GM19463 (cell line): ENCODE measurements at regions not wholly inside any gene's neighbourhood (a gene's known extent, or its start where the extent isn't known, plus 50 kb on each side); places are given as distances from the start of the nearest gene placed in this dataset.
"Not testable (repeated sequence)": the region's sequence is repeated elsewhere in the genome, so short reads cannot be mapped to it uniquely, and the experiment has no call there.

Source experiments
- ATAC-seq: cut with Tn5 transposase; IDR thresholded peaks from one replicate; pipeline ENCODE4 v1.9.1; 2021; ENCODE audit warnings: mild to moderate bottlenecking, moderate library complexity; ENCODE audit not compliant: unreplicated experiment

- no peak for ATAC-seq
Observed at GRCh38 chr15:93759629-93760028, 471.7 kb upstream of the MCTP2 start.

DNA sequence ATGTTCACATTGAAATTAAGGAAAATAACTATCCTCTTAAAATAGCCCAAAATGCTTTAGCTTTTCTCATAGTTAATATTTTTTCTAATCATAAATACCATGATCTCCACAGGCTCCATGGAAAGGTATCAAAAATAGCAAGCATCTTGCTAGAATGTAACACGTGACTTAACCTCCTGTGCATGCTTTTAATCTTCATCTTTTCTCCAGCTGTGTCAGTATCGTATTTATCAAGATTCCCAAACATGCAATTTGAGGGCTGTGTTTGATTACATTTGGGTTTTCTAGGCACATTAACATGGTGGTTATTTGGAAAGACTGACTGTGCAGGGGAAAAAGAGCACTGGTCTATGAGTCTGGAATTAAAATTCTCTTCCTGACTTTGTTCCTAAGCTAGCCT is 472.5 kb upstream of the MCTP2 start:
- no peak for ATAC-seq

DNA sequence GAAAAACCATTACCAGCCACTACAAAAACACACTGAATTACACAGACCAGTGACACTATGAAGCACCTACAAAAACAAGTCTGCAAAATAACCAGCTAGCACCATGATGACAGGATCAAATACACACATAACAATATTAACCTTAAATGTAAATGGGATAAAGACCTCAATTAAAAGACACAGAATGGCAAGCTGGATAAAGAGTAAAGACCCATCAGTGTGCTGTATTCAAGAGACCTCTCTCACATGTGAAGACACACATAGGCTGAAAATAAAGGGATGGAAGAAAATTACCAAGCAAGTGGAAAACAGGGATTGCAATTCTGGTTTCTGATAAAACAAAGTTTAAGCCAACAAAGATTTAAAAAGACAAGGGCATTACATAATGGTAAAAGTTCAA is 482.7 kb upstream of the MCTP2 start:
- no peak for ATAC-seq

DNA sequence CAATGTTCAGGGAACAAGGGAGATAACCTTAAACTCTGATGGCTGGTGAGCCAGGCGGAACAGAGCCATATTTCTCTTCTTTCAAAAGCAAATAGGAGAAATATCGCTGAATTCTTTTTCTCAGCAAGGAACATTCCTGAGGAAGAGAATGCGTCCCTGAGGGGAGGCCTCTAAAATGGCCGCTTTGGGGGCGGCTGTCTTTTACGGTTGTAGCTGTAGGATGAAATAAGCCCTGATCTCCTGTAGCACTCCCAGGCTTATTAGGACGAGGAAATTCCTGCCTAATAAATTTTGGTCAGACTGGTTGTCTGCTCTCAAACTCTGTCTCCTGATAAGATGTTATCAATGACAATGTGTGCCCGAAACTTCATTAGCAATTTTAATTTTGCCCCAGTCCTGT is 496.4 kb upstream of the MCTP2 start:
- not testable (repeated sequence) for ATAC-seq

- ATAC-seq = no peak
Observed at GRCh38 chr15:93730724-93731123, 500.6 kb upstream of the MCTP2 start.

DNA sequence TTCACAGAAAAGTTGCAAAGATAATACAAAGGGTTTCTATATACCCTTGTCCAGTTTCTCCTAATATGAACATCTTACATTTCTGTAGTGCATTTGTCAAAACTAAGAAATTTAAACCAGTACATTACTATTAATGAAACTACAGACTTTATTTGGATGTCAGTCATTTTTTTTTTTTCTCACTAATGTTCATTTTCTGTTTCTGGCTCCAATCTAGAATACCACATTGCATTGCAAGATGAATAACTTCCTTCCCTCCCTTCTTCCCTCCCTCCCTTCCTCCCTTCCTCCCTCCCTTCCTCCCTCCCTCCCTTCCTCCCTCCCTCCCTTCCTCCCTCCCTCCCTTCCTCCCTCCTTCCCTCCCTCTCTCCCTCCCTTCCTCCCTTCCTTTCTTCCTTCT is 509.2 kb upstream of the MCTP2 start:
- ATAC-seq = no peak

DNA sequence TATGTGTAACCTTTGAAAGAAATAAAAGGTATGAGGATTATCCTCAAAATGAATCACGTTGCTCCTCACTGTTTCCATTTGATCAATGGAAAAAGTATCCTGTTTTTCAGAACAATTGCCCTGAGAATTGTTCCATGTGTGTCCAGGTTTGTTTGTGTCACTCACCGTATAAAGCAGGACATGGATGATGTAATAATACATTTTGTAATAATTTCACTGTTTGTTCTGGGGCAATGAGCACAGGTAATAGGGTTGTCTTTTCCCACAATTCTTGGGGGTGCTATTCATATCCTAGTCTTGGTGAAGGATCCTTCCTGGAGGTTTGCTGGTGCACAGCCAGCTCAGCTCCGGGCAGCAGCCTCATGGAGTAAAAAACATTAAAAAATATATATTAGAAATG is 510.8 kb upstream of the MCTP2 start:
- ATAC-seq = no peak

GRCh38 chr15:93719921-93720351 is 511.4 kb upstream of the MCTP2 start:
- no peak for ATAC-seq

GRCh38 chr15:93716615-93717231 is 514.6 kb upstream of the MCTP2 start:
- ATAC-seq = no peak

DNA sequence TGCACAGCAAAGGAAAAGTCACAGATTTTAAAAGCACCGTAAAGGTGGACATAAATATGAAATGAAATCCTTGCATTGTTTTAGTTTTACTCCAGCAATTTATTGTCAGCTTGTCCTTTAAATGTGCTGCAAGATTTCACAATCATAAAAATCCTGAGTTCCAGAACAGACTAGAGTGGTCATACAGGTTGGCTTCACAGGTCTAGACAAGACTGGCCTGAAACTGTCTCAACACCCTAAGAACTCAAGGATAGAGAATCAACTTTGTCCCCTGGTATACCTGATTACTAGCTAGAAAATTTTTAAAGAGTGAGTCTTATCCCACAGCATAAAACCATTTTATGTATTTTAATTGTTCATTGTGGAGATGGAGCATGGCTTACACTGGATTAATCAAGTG is 521.7 kb upstream of the MCTP2 start:
- no peak for ATAC-seq

- ATAC-seq = no peak
Observed at GRCh38 chr15:93708724-93709445, 522.5 kb upstream of the MCTP2 start.

DNA sequence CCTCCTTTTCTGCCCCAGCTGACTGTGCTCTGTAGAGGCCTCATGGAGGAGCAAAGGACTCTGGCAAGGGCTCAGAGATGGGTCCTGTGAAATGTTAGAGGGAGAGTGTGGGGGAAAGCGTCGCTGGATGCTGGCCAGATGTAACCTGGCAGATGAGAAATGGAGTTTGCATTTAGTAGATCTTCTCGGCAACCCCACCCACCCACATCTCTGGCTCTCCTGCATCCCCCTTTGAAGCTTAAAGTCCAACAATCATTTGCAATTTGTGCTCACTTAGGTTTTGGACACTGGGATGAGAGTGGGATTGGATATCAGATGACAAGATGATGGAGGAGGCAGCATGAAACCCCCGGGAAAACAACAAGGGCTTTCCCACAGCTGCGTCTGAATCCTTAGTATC is 523.6 kb upstream of the MCTP2 start:
- ATAC-seq = no peak

GRCh38 chr15:93706495-93707292 is 524.7 kb upstream of the MCTP2 start:
- ATAC-seq = no peak

GRCh38 chr15:93705753-93706455 is 525.5 kb upstream of the MCTP2 start:
- ATAC-seq = no peak

- ATAC-seq = no peak
Observed at GRCh38 chr15:93703092-93703739, 528.1 kb upstream of the MCTP2 start.

DNA sequence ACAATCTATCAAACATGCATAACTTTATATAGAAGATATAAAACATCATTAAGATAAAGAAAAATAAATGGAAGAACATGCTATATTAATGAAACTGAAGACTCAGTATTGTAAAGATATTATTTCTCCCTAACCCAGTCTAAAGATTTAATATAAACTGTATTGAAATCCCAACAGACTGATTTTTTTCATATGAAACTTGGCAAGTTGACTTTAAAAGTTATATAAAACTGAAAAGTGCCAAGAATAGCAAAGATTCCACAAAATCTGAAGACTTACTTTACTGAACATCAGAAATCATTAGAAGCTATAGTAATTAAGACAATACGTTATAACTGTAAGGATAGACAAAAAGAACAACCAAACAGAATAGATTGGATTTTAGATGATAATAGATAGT is 531.3 kb upstream of the MCTP2 start:
- no peak for ATAC-seq

GRCh38 chr15:93694033-93694432 is 537.3 kb upstream of the MCTP2 start:
- no peak for ATAC-seq

GRCh38 chr15:93683651-93684050 is 547.7 kb upstream of the MCTP2 start:
- ATAC-seq = no peak

- no peak for ATAC-seq
Observed at GRCh38 chr15:93671387-93671943, 559.9 kb upstream of the MCTP2 start.

GRCh38 chr15:93670931-93671330 is 560.4 kb upstream of the MCTP2 start:
- no peak for ATAC-seq
